GM19035 (cell line): ENCODE measurements at regions not wholly inside any gene's neighbourhood (a gene's known extent, or its start where the extent isn't known, plus 50 kb on each side); places are given as distances from the start of the nearest gene placed in this dataset.

Experiments
- ATAC-seq: cut with Tn5 transposase; IDR thresholded peaks from one replicate; pipeline ENCODE4 v1.9.1; 2021; ENCODE audit not compliant: unreplicated experiment

- no peak for ATAC-seq
These were observed 432.5 kb downstream of the GADD45G start for GRCh38 chr9:90037146-90037797.

- ATAC-seq = no peak
These were observed 434.0 kb downstream of the GADD45G start for GRCh38 chr9:90038763-90039162.

- no peak for ATAC-seq
These were observed 439.5 kb downstream of the GADD45G start for GRCh38 chr9:90044263-90044662.

DNA sequence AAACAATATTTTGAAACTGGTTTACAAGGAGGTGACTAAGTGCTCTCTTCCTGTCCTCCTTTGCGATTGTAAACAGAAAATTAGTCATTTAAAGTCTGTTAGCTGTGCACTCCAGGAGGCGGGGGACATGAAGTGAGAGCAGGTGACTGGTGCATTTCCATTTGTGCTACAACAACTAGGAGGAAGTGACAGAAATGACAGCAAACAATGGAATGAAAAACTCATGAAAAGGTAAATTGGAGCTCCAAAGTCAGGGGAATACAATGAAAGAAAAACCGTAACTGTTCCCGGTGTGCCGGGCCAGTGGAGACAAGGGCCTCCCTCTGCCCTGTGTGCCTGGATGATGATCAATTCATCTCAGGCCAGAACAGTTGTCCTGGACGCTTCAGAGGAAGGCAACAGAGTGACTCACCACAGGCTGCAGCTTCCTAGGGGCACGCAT, 439.9 kb downstream of the GADD45G start:
- ATAC-seq = no peak

- no peak for ATAC-seq
These were observed 441.6 kb downstream of the GADD45G start for GRCh38 chr9:90046317-90046861.

DNA sequence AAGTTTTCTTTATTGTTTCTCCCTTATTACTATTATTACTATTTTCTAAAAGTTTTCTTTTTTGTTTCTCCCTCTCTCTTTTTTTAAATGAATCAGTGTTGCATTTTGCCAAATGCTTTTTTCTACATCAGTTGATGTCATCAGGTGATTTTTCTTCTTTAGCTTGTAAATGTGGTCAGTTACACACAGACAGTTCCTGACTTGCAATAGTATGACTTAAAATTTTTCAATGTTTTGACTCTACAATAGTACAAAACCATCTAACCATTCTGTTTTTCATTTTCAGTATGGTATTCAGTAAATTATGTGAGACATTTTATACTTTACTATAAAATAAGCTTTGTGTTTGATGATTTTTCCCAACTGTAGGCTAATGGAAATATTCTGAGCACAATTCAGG, 443.0 kb downstream of the GADD45G start:
- no peak for ATAC-seq

DNA sequence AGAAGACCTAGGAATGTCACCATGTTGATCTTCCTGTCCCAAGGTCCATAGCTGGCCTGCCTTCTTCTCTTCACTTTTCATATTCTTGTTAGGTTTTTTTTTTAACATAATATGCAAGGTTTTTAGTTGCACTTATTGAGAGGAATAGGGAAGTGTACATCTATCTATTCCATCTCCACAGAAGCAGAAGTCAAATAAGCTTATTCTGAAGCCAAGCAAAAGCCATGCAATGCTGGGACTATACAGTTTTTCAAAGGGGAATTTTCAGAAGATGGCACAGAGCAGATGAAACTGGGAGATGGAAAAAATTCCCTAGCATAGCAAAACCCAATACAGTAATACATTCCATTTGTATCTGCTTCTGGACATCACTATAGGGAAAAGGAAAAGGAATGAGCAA, 447.6 kb downstream of the GADD45G start:
- ATAC-seq = no peak

DNA sequence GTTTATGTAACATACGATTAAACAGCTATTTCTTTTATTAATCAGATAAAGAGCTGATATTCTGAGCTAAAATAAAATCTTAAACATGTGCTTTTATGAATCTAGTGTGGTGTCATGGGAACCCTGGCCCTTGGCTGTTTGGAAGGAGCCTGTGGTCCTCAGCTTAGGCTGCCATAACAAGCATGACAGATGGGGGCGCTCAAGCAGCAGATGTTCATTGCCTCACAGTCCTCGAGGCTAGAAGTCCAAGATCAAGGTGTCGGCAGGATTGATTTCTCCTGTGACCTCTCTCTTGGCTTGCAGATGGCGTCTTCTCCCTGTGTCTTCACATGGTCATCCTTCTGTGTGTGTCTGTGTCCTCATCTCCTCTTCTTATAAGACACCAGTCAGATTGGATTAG, 448.2 kb downstream of the GADD45G start:
- no peak for ATAC-seq

DNA sequence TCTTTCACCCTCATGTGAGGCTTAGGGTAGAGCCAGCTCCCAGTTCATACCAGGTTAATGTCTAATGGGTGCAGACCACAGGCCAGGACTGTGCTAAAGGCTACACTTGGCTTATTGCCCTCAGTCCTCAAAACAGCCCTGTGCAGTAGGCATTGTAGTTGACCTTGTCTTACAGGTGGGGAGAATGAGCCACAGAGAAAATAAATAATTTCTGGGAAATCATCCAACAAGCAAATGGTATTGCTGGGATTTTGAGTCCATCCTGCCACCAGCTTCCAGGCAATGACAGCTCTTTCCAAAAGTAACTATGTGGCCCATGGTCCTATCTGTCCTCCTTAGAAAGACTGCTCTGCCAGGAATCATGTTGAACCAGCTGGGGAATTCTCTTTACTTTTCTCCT, 450.0 kb downstream of the GADD45G start:
- ATAC-seq = no peak

DNA sequence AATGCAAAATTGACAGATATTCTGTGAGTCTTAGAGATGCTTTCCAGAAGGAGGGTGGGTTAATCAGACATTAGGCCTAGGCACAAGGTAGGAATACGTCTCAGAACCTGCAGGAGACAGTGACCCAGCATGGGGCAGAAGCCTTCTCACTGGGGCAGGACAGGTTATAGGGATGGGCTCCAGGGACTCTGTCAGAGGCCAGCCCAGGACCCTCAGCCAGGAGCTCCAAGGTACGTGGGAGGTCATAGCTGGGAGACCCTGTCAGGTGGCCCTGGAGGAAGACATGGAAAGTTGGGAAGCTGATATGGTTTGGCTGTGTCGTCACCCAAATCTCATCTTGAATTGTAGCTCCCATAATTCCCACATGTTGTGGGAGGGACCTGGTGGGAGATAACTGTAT, 450.4 kb downstream of the GADD45G start:
- no peak for ATAC-seq

DNA sequence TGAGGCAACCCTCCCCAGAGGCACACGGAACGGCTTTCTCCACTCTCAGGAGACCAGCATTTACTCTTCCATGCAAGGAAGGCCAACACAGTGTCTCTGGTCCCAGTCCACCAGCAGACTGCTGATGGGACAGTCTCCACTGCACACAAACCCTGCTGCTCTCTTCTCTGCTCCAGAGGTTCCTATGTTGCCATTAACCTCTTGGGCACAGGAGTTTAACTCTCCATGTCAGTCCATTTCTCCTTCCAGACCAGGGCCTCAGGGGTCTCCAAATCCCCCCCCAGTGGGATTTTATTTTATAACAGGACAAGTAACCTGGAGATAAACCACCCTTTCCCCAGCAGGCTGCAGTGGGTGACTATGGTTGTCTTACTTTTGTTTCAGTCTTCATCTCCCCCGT, 452.5 kb downstream of the GADD45G start:
- ATAC-seq = no peak

DNA sequence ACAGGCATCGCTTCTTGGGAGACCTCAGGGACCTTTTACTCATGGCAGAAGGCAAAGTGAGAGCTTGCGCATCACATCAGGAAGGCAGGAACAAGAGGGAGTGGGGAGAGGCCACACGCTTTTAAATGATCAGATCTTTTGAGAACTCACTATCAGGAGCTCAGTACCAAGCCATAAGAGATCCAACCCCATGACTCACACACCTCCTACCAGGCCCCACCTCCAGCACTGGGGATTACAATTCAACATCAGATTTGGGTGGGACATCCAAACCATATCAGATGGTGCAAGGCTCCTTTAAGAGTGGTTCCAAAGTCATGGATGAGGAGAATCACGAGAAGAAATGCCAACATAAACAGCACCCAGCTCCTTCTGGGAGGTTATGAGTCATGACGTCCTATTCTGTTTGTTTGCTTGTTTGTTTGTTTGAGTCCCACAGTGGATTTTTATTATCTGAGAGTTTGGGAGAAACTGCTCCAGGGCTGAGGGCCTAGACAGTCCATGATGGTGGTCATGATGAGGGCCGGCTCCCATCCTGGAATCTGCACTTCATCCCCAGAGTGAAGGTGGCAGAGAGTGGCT, 453.5 kb downstream of the GADD45G start:
- ATAC-seq = no peak

GRCh38 chr9:90059436-90059835, 454.6 kb downstream of the GADD45G start:
- ATAC-seq = no peak

GRCh38 chr9:90060256-90060655, 455.4 kb downstream of the GADD45G start:
- ATAC-seq = no peak

- ATAC-seq = no peak
These were observed 456.4 kb downstream of the GADD45G start for GRCh38 chr9:90061187-90061586.

DNA sequence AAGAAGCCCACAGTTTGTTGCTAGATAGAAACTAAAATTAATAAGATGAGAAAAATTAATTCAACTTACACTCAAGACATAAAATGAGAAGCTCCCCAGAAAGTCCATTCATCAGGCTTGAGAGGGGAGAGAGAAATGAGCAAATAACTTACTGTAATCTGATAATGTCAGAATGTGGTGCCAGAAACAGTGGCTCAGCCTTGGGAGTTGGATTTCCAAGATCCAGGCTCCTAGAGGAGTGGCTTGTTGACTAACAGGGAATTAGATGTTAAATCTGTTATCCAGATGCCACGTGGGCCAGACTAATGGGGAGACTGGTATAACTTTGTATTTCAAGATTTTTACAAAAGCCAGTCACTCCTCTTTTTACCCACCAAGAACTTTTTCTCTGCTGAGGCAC, 458.2 kb downstream of the GADD45G start:
- ATAC-seq = no peak

GRCh38 chr9:90064248-90064647, 459.4 kb downstream of the GADD45G start:
- ATAC-seq = no peak

DNA sequence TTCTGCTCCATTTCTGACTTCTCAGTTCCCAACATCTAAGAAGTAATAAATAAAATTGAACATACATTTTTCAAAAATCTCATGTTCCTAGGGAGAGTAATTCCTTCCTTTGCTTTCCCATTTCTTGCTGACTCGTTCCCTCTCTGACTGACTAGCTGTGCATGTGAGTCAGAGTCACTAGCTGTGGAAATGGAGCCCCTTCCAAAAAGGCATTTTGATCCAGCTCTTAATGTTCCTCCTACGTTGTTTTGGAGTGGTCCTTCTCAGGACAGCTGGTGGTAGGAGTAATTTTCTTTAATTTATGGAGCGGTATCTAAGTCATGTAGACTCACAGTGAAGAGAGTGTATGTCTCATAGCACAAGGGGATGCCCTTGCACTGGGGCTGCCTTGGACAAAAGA, 460.2 kb downstream of the GADD45G start:
- no peak for ATAC-seq

DNA sequence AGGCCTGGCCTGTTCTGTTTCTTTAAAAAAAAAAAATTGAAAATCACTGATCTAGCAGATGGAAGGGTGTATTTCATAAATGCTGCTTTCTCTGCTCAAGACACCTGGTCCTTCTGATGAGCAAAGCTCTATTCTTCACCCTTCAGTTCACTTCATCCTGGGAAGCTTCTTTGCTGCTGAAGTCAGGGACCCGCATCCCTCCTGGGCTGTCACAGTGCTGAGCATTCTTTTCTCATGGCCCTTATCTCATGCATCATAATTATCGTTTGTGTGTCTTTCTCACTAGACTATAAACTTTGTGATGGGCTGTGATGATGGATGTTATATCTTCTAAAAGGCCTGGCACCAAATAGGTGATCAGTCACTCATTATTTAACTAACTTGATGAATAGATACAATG, 461.0 kb downstream of the GADD45G start:
- no peak for ATAC-seq

- no peak for ATAC-seq
These were observed 464.3 kb downstream of the GADD45G start for GRCh38 chr9:90069085-90069484.

- no peak for ATAC-seq
These were observed 465.2 kb downstream of the GADD45G start for GRCh38 chr9:90070056-90070455.

DNA sequence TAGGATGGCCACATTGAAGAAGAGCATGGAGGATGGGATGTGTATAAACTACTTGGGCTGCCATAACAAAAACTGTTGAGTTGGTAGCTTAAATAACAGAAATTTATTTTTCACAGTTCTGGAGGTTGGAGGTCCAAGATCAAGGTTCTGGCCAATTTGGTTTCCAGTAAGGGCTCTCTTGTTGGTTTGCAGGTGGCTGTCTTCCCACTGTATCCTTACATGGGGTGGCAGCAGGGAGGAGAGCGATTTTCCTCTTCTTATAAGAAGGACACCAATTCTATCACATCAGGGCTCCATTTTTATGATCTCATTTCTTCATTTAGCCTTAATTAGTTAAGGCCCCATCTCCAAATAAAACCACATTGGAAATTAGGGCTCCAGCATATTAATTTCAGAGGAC, 465.7 kb downstream of the GADD45G start:
- no peak for ATAC-seq
